GM19043 (cell line): ENCODE measurements at regions not wholly inside any gene's neighbourhood (a gene's known extent, or its start where the extent isn't known, plus 50 kb on each side); places are given as distances from the start of the nearest gene placed in this dataset.

Source experiments
- ATAC-seq: cut with Tn5 transposase; IDR thresholded peaks from one replicate; pipeline ENCODE4 v1.9.1; 2021; ENCODE audit warnings: low read depth; ENCODE audit not compliant: unreplicated experiment

GRCh38 chr6:33952016-33952415 lies 148.2 kb upstream of the MLN start:
- ATAC-seq = no peak

- no peak for ATAC-seq
Measured at GRCh38 chr6:33950891-33951889, 147.4 kb upstream of the MLN start.

GRCh38 chr6:33950472-33950881 lies 146.7 kb upstream of the MLN start:
- ATAC-seq = no peak

- ATAC-seq = no peak
Measured at GRCh38 chr6:33949877-33950435, 146.2 kb upstream of the MLN start.

GRCh38 chr6:33949111-33949510 lies 145.3 kb upstream of the MLN start:
- no peak for ATAC-seq

- no peak for ATAC-seq
Measured at GRCh38 chr6:33947916-33948594, 144.3 kb upstream of the MLN start.

GRCh38 chr6:33947047-33947446 lies 143.2 kb upstream of the MLN start:
- no peak for ATAC-seq

- ATAC-seq = no peak
Measured at GRCh38 chr6:33945931-33946330, 142.1 kb upstream of the MLN start.

- ATAC-seq = no peak
Measured at GRCh38 chr6:33944686-33945411, 141.0 kb upstream of the MLN start.

GRCh38 chr6:33936886-33937285 lies 133.1 kb upstream of the MLN start:
- no peak for ATAC-seq

GRCh38 chr6:33935439-33936080 lies 131.8 kb upstream of the MLN start:
- no peak for ATAC-seq

GRCh38 chr6:33934731-33935270 lies 131.0 kb upstream of the MLN start:
- ATAC-seq = no peak

- ATAC-seq = no peak
Measured at GRCh38 chr6:33933101-33933500, 129.3 kb upstream of the MLN start.

GRCh38 chr6:33931799-33932198 lies 128.0 kb upstream of the MLN start:
- no peak for ATAC-seq

- ATAC-seq = no peak
Measured at GRCh38 chr6:33929575-33930288, 125.9 kb upstream of the MLN start.

GRCh38 chr6:33927616-33928015 lies 123.8 kb upstream of the MLN start:
- no peak for ATAC-seq

GRCh38 chr6:33927112-33927511 lies 123.3 kb upstream of the MLN start:
- ATAC-seq = no peak

GRCh38 chr6:33926451-33926850 lies 122.6 kb upstream of the MLN start:
- ATAC-seq = no peak

- ATAC-seq = no peak
Measured at GRCh38 chr6:33925936-33926335, 122.1 kb upstream of the MLN start.
